ENCODE measurements at regions not wholly inside any gene's neighbourhood (a gene's known extent, or its start where the extent isn't known, plus 50 kb on each side); places are given as distances from the start of the nearest gene placed in this dataset.
A peak's percentile ranks its signal among the peaks of the same experiment; 100 is the strongest.

GRCh38 chr1:187262731-187263130 lies 434.0 kb downstream of the PLA2G4A start:
- H3K9me3 ChIP-seq (ENCODE audit: control insufficient read depth in 4 of 4, low read length in 3 of 4): no peaks in the 10 kb centered on the region
- H3K9ac ChIP-seq (ENCODE audit: low read depth in 1 of 2, low read length in 2 of 2): no peak overlapping the region
- H3K4me3 ChIP-seq (ENCODE audit: low read depth in 1 of 3, low read length in 3 of 3): no peak overlapping the region
- DNase-seq (ENCODE audit: low spot score): no peak
- 64% methylated on average over 2 of the region's 2 CpGs for WGBS
- H3K4me1 ChIP-seq (ENCODE audit: control insufficient read depth in 4 of 4, insufficient read depth in 4 of 4, low read length in 3 of 4): no peaks in the 10 kb centered on the region
- H3K27me3 ChIP-seq (ENCODE audit: control insufficient read depth in 4 of 4, insufficient read depth in 4 of 4, low read length in 3 of 4): peaks cover 0 to 4% (median 1%) of the 10 kb centered on the region in 4 donors
- H3K27ac ChIP-seq (ENCODE audit: low read depth in 1 of 2, low read length in 2 of 2): no peak overlapping the region
- TF ChIP-seq GABPA (IDR thresholded peaks at IDR 0.05 in 1 of 2, conservative IDR thresholded peaks at IDR 0.05 in 1 of 2): no peak
- no peak for TF ChIP-seq EGR1 (IDR thresholded peaks at IDR 0.05; ENCODE audit: low read depth in 2 of 2)
- TF ChIP-seq SP1 (IDR thresholded peaks at IDR 0.05): no peak
- no peak for TF ChIP-seq FOXA2 (IDR thresholded peaks at IDR 0.05)
- no peak for TF ChIP-seq MAX (IDR thresholded peaks at IDR 0.05)
- no peak for TF ChIP-seq ATF3 (IDR thresholded peaks at IDR 0.05)
- TF ChIP-seq TAF1 (conservative IDR thresholded peaks at IDR 0.05): no peak
- H3K36me3 ChIP-seq (ENCODE audit: control insufficient read depth in 4 of 4, insufficient read depth in 3 of 4, low read depth in 1 of 4, low read length in 3 of 4): no peaks in the 10 kb centered on the region

- Histone ChIP-seq H3K9ac (ENCODE audit: low read depth in 1 of 2, low read length in 2 of 2) (no peak overlapping the region), H3K27ac (ENCODE audit: low read depth in 1 of 2, low read length in 2 of 2) (no peak overlapping the region), H3K36me3 (ENCODE audit: control insufficient read depth in 4 of 4, insufficient read depth in 3 of 4, low read depth in 1 of 4, low read length in 3 of 4) (no peaks in the 10 kb centered on the region), H3K4me3 (ENCODE audit: low read depth in 1 of 3, low read length in 3 of 3) (no peak overlapping the region), H3K9me3 (ENCODE audit: control insufficient read depth in 4 of 4, low read length in 3 of 4) (no peaks in the 10 kb centered on the region), H3K4me1 (ENCODE audit: control insufficient read depth in 4 of 4, insufficient read depth in 4 of 4, low read length in 3 of 4) (no peaks in the 10 kb centered on the region), H3K27me3 (ENCODE audit: control insufficient read depth in 4 of 4, insufficient read depth in 4 of 4, low read length in 3 of 4) (peaks cover 0 to 4% (median 1%) of the 10 kb centered on the region in 4 donors)
- 42% methylated on average over 4 of the region's 4 CpGs for WGBS
- no peak for TF ChIP-seq YY1 (IDR thresholded peaks at IDR 0.05)
- peak in 1 of 2 donors; percentile 21 for TF ChIP-seq RAD21 (IDR thresholded peaks at IDR 0.05)
- DNase-seq (ENCODE audit: low spot score): no peak
Observed at GRCh38 chr1:187264995-187265602, 436.4 kb downstream of the PLA2G4A start.

- no peak for TF ChIP-seq NR2F2 (IDR thresholded peaks at IDR 0.05)
- no peak for TF ChIP-seq TAF1 (conservative IDR thresholded peaks at IDR 0.05)
- no peak for TF ChIP-seq MAX (IDR thresholded peaks at IDR 0.05)
- TF ChIP-seq ATF3 (IDR thresholded peaks at IDR 0.05): no peak
- no peak for TF ChIP-seq JUND (IDR thresholded peaks at IDR 0.05)
- no peak for TF ChIP-seq REST (IDR thresholded peaks at IDR 0.05)
- no peak for TF ChIP-seq SP1 (IDR thresholded peaks at IDR 0.05)
- TF ChIP-seq FOXA2 (IDR thresholded peaks at IDR 0.05): no peak
- TF ChIP-seq RXRA (IDR thresholded peaks at IDR 0.05): no peak
- no peak for TF ChIP-seq YY1 (IDR thresholded peaks at IDR 0.05)
- TF ChIP-seq GABPA (IDR thresholded peaks at IDR 0.05 in 1 of 2, conservative IDR thresholded peaks at IDR 0.05 in 1 of 2): no peak
- no peak for TF ChIP-seq HNF4G (IDR thresholded peaks at IDR 0.05)
- TF ChIP-seq RAD21 (IDR thresholded peaks at IDR 0.05): no peak
- TF ChIP-seq ZBTB33 (IDR thresholded peaks at IDR 0.05): no peak
- no peak overlapping the region for H3K9ac ChIP-seq (ENCODE audit: low read depth in 1 of 2, low read length in 2 of 2)
- 17% methylated on average over 4 of the region's 4 CpGs for WGBS
- DNase-seq (ENCODE audit: low spot score): no peak
- no peaks in the 10 kb centered on the region for H3K4me1 ChIP-seq (ENCODE audit: control insufficient read depth in 4 of 4, insufficient read depth in 4 of 4, low read length in 3 of 4)
- no peak overlapping the region for H3K27ac ChIP-seq (ENCODE audit: low read depth in 1 of 2, low read length in 2 of 2)
- H3K27me3 ChIP-seq (ENCODE audit: control insufficient read depth in 4 of 4, insufficient read depth in 4 of 4, low read length in 3 of 4): peaks cover 0 to 4% (median 1%) of the 10 kb centered on the region in 4 donors
- H3K9me3 ChIP-seq (ENCODE audit: control insufficient read depth in 4 of 4, low read length in 3 of 4): no peaks in the 10 kb centered on the region
- H3K4me3 ChIP-seq (ENCODE audit: low read depth in 1 of 3, low read length in 3 of 3): no peak overlapping the region
- H3K36me3 ChIP-seq (ENCODE audit: control insufficient read depth in 4 of 4, insufficient read depth in 3 of 4, low read depth in 1 of 4, low read length in 3 of 4): no peaks in the 10 kb centered on the region
Observed at GRCh38 chr1:187266051-187266450, 437.3 kb downstream of the PLA2G4A start.

Data from liver (tissue), 7 donors.